HG03342 (cell line): ENCODE measurements at regions not wholly inside any gene's neighbourhood (a gene's known extent, or its start where the extent isn't known, plus 50 kb on each side); places are given as distances from the start of the nearest gene placed in this dataset.

Source experiments
- ATAC-seq: cut with Tn5 transposase; IDR thresholded peaks from one replicate; pipeline ENCODE4 v1.9.1; 2021; ENCODE audit warnings: mild to moderate bottlenecking, moderate library complexity; ENCODE audit not compliant: unreplicated experiment

GRCh38 chr16:65545413-65545956 is 423.6 kb upstream of the CDH11 start:
- no peak for ATAC-seq

- no peak for ATAC-seq
These were observed 422.2 kb upstream of the CDH11 start for GRCh38 chr16:65543781-65544740.

DNA sequence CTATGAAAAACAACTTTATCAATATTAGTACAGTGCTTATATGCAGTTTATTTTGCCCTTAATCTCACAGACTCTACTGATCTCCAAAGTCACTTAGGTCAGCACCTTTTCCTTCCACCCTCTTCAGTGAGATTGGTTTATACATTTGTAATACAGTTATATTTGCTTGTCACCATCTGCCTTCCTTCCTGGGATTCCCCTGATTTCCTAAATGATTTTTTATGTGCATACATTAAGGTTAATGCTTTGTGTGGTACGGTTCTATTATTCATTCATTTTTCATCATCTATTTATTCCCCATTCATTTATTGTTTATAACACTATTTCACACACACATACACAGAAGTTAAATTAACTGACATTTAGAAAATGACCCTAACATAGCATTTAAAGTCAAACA is 419.8 kb upstream of the CDH11 start:
- ATAC-seq = no peak

DNA sequence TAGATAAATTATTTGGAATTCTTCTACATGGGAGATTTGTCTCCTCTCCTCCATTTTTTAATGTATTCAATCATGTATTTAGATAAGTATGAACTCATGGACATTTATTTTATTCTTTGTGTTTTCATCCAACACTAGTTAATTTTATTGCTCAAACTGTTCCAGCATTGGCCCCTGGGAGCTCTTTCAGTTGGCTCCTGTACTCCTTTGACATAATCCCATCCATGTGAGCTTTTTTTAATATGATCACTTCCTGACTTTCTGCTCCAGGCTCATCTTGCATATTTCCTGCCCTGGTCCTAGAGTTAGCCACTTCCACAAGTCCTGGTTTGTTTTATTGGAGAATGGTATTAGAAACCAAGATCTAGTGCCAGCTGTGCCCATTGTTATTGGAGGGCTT is 419.0 kb upstream of the CDH11 start:
- no peak for ATAC-seq

DNA sequence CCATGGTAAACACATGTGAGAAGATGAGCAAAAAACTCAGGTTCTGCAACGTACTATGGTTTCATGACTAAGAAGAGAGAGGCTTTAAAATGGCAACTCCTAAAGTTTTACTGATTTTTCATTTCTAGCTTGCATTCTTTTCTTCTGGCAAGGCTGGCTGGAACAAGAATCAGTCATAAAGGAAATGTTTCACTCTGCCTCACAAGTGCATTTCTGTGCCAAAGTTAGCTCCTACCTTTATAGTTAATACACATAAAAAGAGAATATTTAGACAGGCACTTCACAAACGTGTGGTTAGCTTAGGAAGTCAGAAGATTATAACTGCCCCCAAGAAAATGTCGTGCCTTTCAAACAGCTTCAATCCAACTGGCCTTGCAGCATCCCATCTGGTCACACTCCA is 417.1 kb upstream of the CDH11 start:
- no peak for ATAC-seq

- no peak for ATAC-seq
These were observed 415.5 kb upstream of the CDH11 start for GRCh38 chr16:65537336-65537735.

- ATAC-seq = no peak
These were observed 412.3 kb upstream of the CDH11 start for GRCh38 chr16:65534121-65534528.

GRCh38 chr16:65532846-65533245 is 411.0 kb upstream of the CDH11 start:
- ATAC-seq = no peak

- no peak for ATAC-seq
These were observed 410.4 kb upstream of the CDH11 start for GRCh38 chr16:65532258-65532657.

GRCh38 chr16:65531475-65531874 is 409.6 kb upstream of the CDH11 start:
- ATAC-seq = no peak

- no peak for ATAC-seq
These were observed 403.8 kb upstream of the CDH11 start for GRCh38 chr16:65525707-65526106.

GRCh38 chr16:65524997-65525396 is 403.1 kb upstream of the CDH11 start:
- no peak for ATAC-seq

GRCh38 chr16:65524231-65524630 is 402.4 kb upstream of the CDH11 start:
- ATAC-seq = no peak

GRCh38 chr16:65523283-65523944 is 401.6 kb upstream of the CDH11 start:
- ATAC-seq = no peak

- ATAC-seq = no peak
These were observed 400.5 kb upstream of the CDH11 start for GRCh38 chr16:65522412-65522811.

DNA sequence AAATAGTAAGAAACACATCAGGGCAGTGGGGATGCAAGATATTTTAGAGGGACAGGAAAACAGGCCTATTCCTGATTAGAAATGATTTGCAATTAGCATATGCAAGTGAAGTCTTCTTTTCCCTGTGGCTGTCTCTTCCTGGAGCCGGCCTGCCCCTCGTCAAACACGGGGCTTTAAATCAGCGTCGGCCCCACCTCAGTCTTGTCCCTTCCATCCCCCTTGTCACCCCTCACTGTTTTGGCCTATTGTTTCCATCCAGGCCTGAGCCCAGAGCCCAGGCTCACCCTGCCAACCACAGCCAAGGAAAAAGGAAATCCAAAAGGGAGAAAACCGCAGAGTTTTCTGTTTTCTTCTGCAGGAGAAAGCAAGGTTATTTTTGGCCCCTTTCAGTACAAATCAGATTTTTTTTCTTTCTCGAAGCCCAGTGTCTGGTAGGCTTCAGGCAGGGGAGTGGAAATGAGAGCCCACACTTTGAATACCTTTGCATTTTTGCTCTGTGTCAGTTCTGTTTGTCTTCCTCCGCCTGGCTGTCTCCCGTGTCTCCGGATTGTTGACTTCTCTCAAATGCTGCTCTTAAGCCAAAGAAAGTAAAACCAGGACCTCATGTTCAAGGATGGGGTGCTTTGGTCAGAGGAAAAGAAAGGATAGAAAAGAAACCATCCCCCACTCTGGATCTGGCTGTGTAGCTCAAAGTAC is 399.9 kb upstream of the CDH11 start:
- ATAC-seq = no peak

DNA sequence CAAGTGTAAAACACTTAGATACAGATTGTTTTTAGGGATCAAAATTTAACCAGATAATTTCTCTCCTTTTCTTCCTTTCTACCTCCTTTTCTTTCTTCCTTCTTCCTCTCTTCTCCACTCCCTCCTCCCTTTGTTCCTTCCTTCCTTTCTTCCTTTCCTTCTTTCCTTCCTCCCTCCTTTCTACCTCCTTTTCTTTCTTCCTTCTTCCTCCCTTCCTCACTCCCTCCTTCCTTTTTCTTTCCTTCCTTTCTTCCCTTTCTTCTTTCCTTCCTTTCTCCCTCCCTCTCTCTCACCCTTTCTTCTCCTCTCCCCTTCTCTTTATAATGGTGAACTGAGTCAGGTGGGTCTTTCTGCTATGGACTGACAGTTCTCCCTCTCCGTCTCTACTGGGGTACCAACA is 397.5 kb upstream of the CDH11 start:
- ATAC-seq = no peak

DNA sequence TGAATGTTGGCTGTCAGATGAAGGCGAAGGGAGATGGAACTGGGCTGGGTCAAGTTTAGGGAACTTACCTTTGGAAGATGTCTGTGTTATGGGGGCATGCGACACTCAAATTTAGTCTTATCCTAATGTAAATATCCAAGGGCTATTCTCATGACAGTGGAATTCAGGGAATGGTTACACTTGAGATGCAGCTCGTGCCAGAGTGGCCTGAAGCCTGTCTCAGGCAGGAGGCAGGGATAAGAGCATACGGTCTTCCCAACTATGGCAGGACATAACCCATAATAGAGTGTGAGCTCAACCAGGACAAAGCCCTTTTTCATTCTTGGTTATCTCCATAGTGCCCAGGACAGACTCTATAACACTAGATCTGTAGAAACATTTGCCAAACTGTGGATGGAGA is 393.3 kb upstream of the CDH11 start:
- ATAC-seq = no peak

DNA sequence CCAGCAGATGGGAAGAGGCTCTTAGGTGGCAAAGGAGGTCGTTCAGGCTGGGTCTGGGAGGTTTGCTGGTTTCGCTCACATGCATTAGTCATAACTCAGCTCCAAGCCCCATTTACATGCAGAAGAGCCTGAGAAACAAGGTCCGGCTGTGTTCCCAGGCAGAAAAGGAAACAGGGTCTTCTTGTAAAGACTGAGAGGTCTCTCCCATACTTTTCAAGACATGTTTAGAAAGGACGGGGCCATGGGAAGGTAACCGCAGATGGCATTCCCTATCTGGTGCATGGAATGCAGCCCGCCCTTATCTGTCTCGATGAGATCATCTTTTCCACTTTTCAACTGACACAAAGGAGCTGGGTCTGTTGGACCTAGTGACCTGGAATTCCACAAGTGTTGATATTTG is 389.0 kb upstream of the CDH11 start:
- ATAC-seq = no peak

GRCh38 chr16:65510241-65510640 is 388.4 kb upstream of the CDH11 start:
- ATAC-seq = no peak

DNA sequence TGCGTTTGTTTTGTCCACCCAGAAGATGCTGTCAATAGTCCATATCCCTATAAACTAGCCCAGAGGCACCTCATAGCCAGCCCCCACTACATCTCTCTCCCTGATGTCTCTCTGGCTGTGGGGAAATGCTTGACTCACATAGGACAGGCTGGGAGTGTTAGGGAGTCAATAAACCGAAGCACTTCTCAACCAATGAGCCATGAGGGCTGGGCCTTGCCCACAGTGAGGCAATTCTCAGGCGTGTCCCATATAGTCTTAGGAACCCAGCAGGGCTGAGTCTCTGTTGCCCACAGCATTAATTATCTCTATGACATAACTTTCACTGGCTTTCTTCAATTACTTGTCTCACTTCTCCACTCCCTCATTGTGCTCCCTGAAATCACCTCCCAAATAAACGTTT is 387.3 kb upstream of the CDH11 start:
- no peak for ATAC-seq
